Keratinocyte (primary cell): ENCODE measurements at regions not wholly inside any gene's neighbourhood (a gene's known extent, or its start where the extent isn't known, plus 50 kb on each side); places are given as distances from the start of the nearest gene placed in this dataset.

Experiments used
- DNase-seq: peaks from one replicate; pipeline ENCODE4 v3.0.0-alpha.2; 2011; ENCODE audit warnings: low read depth, missing footprints, low spot score
- FAIRE-seq: peaks from 2 replicates; lab custom pipeline; 2011; peaks lifted over from hg19 to GRCh38; lab: Jason Lieb, UNC
- H2AFZ ChIP-seq: 2 replicates; pipeline ENCODE4 v1.6.0; 2012; ENCODE audit warnings: low read length, control low read depth, inconsistent platforms; ENCODE audit not compliant: control insufficient read depth
- H3K27ac ChIP-seq: 2 replicates; pipeline ENCODE4 v1.5.1; 2011; ENCODE audit warnings: low read length; ENCODE audit not compliant: control insufficient read depth, insufficient read depth
- H3K27me3 ChIP-seq: 3 replicates; pipeline ENCODE4 v1.6.0; 2011; ENCODE audit warnings: low read length; ENCODE audit not compliant: control insufficient read depth, insufficient read depth; ENCODE audit errors: extremely low read depth
- H3K36me3 ChIP-seq, 2 experiments: 2 replicates in 1 of 2; 3 replicates in 1 of 2; pipeline ENCODE4 v1.5.1; 2011; ENCODE audit warnings: low read length in 2 of 2, mild to moderate bottlenecking in 1 of 2; ENCODE audit not compliant: control insufficient read depth in 2 of 2, insufficient read depth in 2 of 2; ENCODE audit errors: extremely low read depth in 1 of 2
- H3K4me1 ChIP-seq: 3 replicates; pipeline ENCODE4 v1.5.1; 2011; ENCODE audit warnings: low read length; ENCODE audit not compliant: control insufficient read depth, insufficient read depth; ENCODE audit errors: extremely low read depth
- H3K4me2 ChIP-seq: 3 replicates; pipeline ENCODE4 v1.6.0; 2011; ENCODE audit warnings: low read depth, low read length; ENCODE audit not compliant: control insufficient read depth, insufficient read depth; ENCODE audit errors: extremely low read depth
- H3K4me3 ChIP-seq, 3 experiments: fragments of 200-600 bp in 1 of 3; sonication (generic) in 1 of 3; 2 replicates in 2 of 3; 3 replicates in 1 of 3; pipeline ENCODE4 v1.5.1; 2011 to 2016; ENCODE audit warnings: low read length in 3 of 3, mild to moderate bottlenecking in 3 of 3, control low read depth in 2 of 3, inconsistent platforms in 1 of 3, low read depth in 1 of 3, mixed read lengths in 1 of 3, mixed run types in 1 of 3, moderate library complexity in 1 of 3; ENCODE audit not compliant: control insufficient read depth in 2 of 3, insufficient read depth in 2 of 3; ENCODE audit errors: extremely low read depth in 1 of 3
- H3K79me2 ChIP-seq: 2 replicates; pipeline ENCODE4 v1.6.0; 2012; ENCODE audit warnings: low read length; ENCODE audit not compliant: control insufficient read depth, insufficient read depth
- H3K9ac ChIP-seq: 3 replicates; pipeline ENCODE4 v1.6.0; 2011; ENCODE audit warnings: low read length; ENCODE audit not compliant: control insufficient read depth, insufficient read depth; ENCODE audit errors: extremely low read depth
- H3K9me1 ChIP-seq: 3 replicates; pipeline ENCODE4 v1.6.0; 2011; ENCODE audit warnings: low read length; ENCODE audit not compliant: control insufficient read depth, insufficient read depth; ENCODE audit errors: extremely low read depth
- H3K9me3 ChIP-seq: 2 replicates; pipeline ENCODE4 v1.5.1; 2012; ENCODE audit warnings: low read depth, low read length; ENCODE audit not compliant: control insufficient read depth
- H4K20me1 ChIP-seq: 3 replicates; pipeline ENCODE4 v1.6.0; 2011; ENCODE audit warnings: low read length; ENCODE audit not compliant: control insufficient read depth, insufficient read depth; ENCODE audit errors: extremely low read depth
- EZH2 ChIP-seq: IDR thresholded peaks from one replicate; pipeline ENCODE4 v1.6.1; 2012; ENCODE audit warnings: inconsistent platforms, mild to moderate bottlenecking, low read length, moderate library complexity
- dilution Hi-C: fragments of 300-500 bp; cut with MboI; formaldehyde crosslinking; loops from one replicate; pipeline ENCODE4 v1.7.0; 2020; ENCODE audit warnings: low sequenced_read_pairs; ENCODE audit not compliant: extremely low pct_ligation_motif_present
- TF ChIP-seq, protein P1 (sequence below), 3 experiments: IDR thresholded peaks in 1 of 3; conservative IDR thresholded peaks in 1 of 3; optimal IDR thresholded peaks in 1 of 3; 2 replicates in 2 of 3; 3 replicates in 1 of 3; pipeline versions ENCODE3 to v1.5.1; 2011; ENCODE audit warnings: low read length in 3 of 3, mild to moderate bottlenecking in 3 of 3, moderate library complexity in 2 of 3, control low read depth in 1 of 3, inconsistent platforms in 1 of 3; ENCODE audit not compliant: insufficient read depth in 2 of 3; ENCODE audit errors: extremely low read depth in 1 of 3

- H3K9me1 ChIP-seq = no peaks in the 10 kb centered on the region
- TF ChIP-seq, protein P1, sequence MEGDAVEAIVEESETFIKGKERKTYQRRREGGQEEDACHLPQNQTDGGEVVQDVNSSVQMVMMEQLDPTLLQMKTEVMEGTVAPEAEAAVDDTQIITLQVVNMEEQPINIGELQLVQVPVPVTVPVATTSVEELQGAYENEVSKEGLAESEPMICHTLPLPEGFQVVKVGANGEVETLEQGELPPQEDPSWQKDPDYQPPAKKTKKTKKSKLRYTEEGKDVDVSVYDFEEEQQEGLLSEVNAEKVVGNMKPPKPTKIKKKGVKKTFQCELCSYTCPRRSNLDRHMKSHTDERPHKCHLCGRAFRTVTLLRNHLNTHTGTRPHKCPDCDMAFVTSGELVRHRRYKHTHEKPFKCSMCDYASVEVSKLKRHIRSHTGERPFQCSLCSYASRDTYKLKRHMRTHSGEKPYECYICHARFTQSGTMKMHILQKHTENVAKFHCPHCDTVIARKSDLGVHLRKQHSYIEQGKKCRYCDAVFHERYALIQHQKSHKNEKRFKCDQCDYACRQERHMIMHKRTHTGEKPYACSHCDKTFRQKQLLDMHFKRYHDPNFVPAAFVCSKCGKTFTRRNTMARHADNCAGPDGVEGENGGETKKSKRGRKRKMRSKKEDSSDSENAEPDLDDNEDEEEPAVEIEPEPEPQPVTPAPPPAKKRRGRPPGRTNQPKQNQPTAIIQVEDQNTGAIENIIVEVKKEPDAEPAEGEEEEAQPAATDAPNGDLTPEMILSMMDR (optimal IDR thresholded peaks at IDR 0.05 in 1 of 3, IDR thresholded peaks at IDR 0.05 in 1 of 3, conservative IDR thresholded peaks at IDR 0.05 in 1 of 3; ENCODE audit: extremely low read depth in 1 of 3, insufficient read depth in 2 of 3, low read length in 3 of 3) = no peak
- TF ChIP-seq EZH2 = no peak
- no peak overlapping the region for H3K9ac ChIP-seq
- H3K27me3 ChIP-seq = no peaks in the 10 kb centered on the region
- H3K27ac ChIP-seq = no peak overlapping the region
- FAIRE-seq = no peak
- H3K79me2 ChIP-seq = no peaks in the 10 kb centered on the region
- H3K4me2 ChIP-seq = no peak overlapping the region
- no peak overlapping the region for H2AFZ ChIP-seq
- no peaks in the 10 kb centered on the region for H3K9me3 ChIP-seq
- dilution Hi-C loops = no loop called here
- no peaks in the 10 kb centered on the region for H3K36me3 ChIP-seq
- H3K4me3 ChIP-seq = no peak overlapping the region
- H3K4me1 ChIP-seq = no peaks in the 10 kb centered on the region
- DNase-seq = no peak
- no peaks in the 10 kb centered on the region for H4K20me1 ChIP-seq
These were observed 599.2 kb downstream of the TUSC7 start for GRCh38 chr3:117308756-117309155.

DNA sequence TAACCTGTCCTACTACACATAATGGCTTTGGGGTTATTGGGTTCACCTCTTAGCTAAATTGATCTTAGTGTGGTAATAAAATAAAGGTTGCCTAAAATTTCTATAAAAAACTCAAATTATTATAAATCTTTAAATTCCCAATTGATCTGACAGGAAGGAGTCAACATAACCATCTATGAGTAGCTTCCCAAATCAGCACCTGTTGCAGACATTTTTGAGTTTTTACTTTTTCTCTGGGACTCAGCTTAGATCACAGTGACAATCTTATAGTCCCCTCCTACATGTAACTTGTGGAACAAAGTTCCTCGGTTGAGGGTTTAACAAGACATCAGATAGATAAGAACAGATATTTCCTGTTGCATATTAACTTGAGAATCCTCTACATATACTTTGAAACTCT lies 601.0 kb downstream of the TUSC7 start:
- DNase-seq (no peak), FAIRE-seq (no peak)
- H3K27me3 ChIP-seq = no peaks in the 10 kb centered on the region
- H3K27ac ChIP-seq = no peak overlapping the region
- H3K9me3 ChIP-seq = no peaks in the 10 kb centered on the region
- H3K4me3 ChIP-seq = no peak overlapping the region
- H2AFZ ChIP-seq = no peak overlapping the region
- dilution Hi-C loops = no loop called here
- H4K20me1 ChIP-seq = no peaks in the 10 kb centered on the region
- no peak overlapping the region for H3K4me2 ChIP-seq
- H3K79me2 ChIP-seq = no peaks in the 10 kb centered on the region
- H3K9ac ChIP-seq = no peak overlapping the region
- no peaks in the 10 kb centered on the region for H3K4me1 ChIP-seq
- no peak for TF ChIP-seq EZH2
- TF ChIP-seq, protein P1 (optimal IDR thresholded peaks at IDR 0.05 in 1 of 3, IDR thresholded peaks at IDR 0.05 in 1 of 3, conservative IDR thresholded peaks at IDR 0.05 in 1 of 3; ENCODE audit: extremely low read depth in 1 of 3, insufficient read depth in 2 of 3, low read length in 3 of 3) = no peak
- no peaks in the 10 kb centered on the region for H3K36me3 ChIP-seq
- no peaks in the 10 kb centered on the region for H3K9me1 ChIP-seq
